ENCODE measurements at regions not wholly inside any gene's neighbourhood (a gene's known extent, or its start where the extent isn't known, plus 50 kb on each side); places are given as distances from the start of the nearest gene placed in this dataset.
"Not testable (repeated sequence)": the region's sequence is repeated elsewhere in the genome, so short reads cannot be mapped to it uniquely, and the experiment has no call there.

- DNase-seq (ENCODE audit: low read depth in 2 of 3, low spot score in 2 of 3) = no peak
Measured at GRCh38 chr18:9009703-9010488, 92.6 kb upstream of the NDUFV2 start.

GRCh38 chr18:9011431-9011830 is 91.1 kb upstream of the NDUFV2 start:
- DNase-seq (ENCODE audit: low read depth in 2 of 3, low spot score in 2 of 3) = no peak

- no peak for DNase-seq (ENCODE audit: low read depth in 2 of 3, low spot score in 2 of 3)
Measured at GRCh38 chr18:9013926-9014373, 88.5 kb upstream of the NDUFV2 start.

GRCh38 chr18:9015689-9016088 is 86.8 kb upstream of the NDUFV2 start:
- no peak for DNase-seq (ENCODE audit: low read depth in 2 of 3, low spot score in 2 of 3)

GRCh38 chr18:9016633-9017166 is 85.8 kb upstream of the NDUFV2 start:
- no peak for DNase-seq (ENCODE audit: low read depth in 2 of 3, low spot score in 2 of 3)

GRCh38 chr18:9017167-9017904 is 85.2 kb upstream of the NDUFV2 start:
- peak; percentile 40 to 54 (median 49) for DNase-seq (ENCODE audit: low read depth in 2 of 3, low spot score in 2 of 3)

- DNase-seq (ENCODE audit: low read depth in 2 of 3, low spot score in 2 of 3) = no peak
Measured at GRCh38 chr18:9017905-9018227, 84.6 kb upstream of the NDUFV2 start.

- no peak for DNase-seq (ENCODE audit: low read depth in 2 of 3, low spot score in 2 of 3)
Measured at GRCh38 chr18:9019135-9019534, 83.4 kb upstream of the NDUFV2 start.

GRCh38 chr18:9020221-9020620 is 82.3 kb upstream of the NDUFV2 start:
- DNase-seq (ENCODE audit: low read depth in 2 of 3, low spot score in 2 of 3) = no peak

- DNase-seq (ENCODE audit: low read depth in 2 of 3, low spot score in 2 of 3) = no peak
Measured at GRCh38 chr18:9021458-9021857, 81.0 kb upstream of the NDUFV2 start.

- DNase-seq (ENCODE audit: low read depth in 2 of 3, low spot score in 2 of 3) = no peak
Measured at GRCh38 chr18:9022397-9023155, 79.9 kb upstream of the NDUFV2 start.

GRCh38 chr18:9024031-9024646 is 78.4 kb upstream of the NDUFV2 start:
- not testable (repeated sequence) for DNase-seq (ENCODE audit: low read depth in 2 of 3, low spot score in 2 of 3)

GRCh38 chr18:9025091-9025838 is 77.2 kb upstream of the NDUFV2 start:
- DNase-seq (ENCODE audit: low read depth in 2 of 3, low spot score in 2 of 3) = no peak

- no peak for DNase-seq (ENCODE audit: low read depth in 2 of 3, low spot score in 2 of 3)
Measured at GRCh38 chr18:9029131-9029530, 73.4 kb upstream of the NDUFV2 start.

GRCh38 chr18:9032519-9032918 is 70.0 kb upstream of the NDUFV2 start:
- no peak for DNase-seq (ENCODE audit: low read depth in 2 of 3, low spot score in 2 of 3)

- no peak for DNase-seq (ENCODE audit: low read depth in 2 of 3, low spot score in 2 of 3)
Measured at GRCh38 chr18:9038277-9038871, 64.1 kb upstream of the NDUFV2 start.

- DNase-seq (ENCODE audit: low read depth in 2 of 3, low spot score in 2 of 3) = no peak
Measured at GRCh38 chr18:9039441-9040071, 62.9 kb upstream of the NDUFV2 start.

- no peak for DNase-seq (ENCODE audit: low read depth in 2 of 3, low spot score in 2 of 3)
Measured at GRCh38 chr18:9042766-9043481, 59.6 kb upstream of the NDUFV2 start.

- no peak for DNase-seq (ENCODE audit: low read depth in 2 of 3, low spot score in 2 of 3)
Measured at GRCh38 chr18:9043581-9043980, 58.9 kb upstream of the NDUFV2 start.

Data from activated CD8-positive, alpha-beta memory T cell treated with anti-CD3 and anti-CD28 coated beads for 48 hours (primary cell).